ENCODE measurements at regions not wholly inside any gene's neighbourhood (a gene's known extent, or its start where the extent isn't known, plus 50 kb on each side); places are given as distances from the start of the nearest gene placed in this dataset.

GRCh38 chr15:67972377-67972776 is 81.7 kb upstream of the PIAS1 start:
- TF ChIP-seq EZH2 (IDR thresholded peaks at IDR 0.05) (no peak), CTCF (IDR thresholded peaks at IDR 0.05) (no peak)
